HG03469 (cell line): ENCODE measurements at regions not wholly inside any gene's neighbourhood (a gene's known extent, or its start where the extent isn't known, plus 50 kb on each side); places are given as distances from the start of the nearest gene placed in this dataset.

Experiments used
- ATAC-seq: cut with Tn5 transposase; IDR thresholded peaks from one replicate; pipeline ENCODE4 v1.9.1; 2021; ENCODE audit warnings: mild to moderate bottlenecking, moderate library complexity, moderate number of reproducible peaks; ENCODE audit not compliant: unreplicated experiment

DNA sequence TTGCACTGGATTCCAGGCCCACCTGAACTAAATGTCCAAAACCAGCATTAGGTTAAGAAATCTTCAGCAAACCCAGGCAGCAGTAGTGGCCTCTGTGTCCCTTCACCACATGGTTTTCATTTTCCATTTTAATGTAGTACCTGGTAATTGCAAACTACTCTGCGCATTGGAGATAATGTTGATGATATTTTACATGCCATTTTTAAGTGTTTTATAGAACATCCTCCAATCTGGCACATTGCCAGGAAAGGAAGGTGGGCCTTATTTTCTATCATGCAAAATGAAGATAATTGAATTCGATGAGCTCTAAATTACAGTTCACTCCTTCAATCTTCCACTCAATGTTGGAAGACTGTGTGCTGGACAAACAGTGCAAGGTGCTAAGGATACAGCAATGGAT, 89.5 kb downstream of the ZC3H11B start:
- ATAC-seq, result no peak

DNA sequence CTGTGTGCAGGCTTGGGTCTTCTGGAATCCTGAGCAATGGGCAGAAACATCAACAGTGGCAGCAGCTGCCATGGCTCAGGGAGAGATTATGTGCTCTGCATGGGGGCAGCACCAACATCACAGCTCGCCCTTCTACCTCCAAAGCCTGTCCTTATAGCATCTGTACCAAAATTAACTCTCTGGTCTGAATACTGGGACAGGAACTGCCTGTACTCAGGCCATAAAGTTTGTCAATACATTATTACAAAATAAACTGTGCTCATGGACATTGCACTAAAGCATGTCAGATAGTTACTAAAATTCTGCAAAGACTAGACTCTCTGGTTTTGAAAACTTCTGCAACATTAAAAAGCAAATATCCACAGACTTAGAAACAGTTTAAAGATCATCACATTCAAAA, 91.6 kb downstream of the ZC3H11B start:
- ATAC-seq, result no peak

DNA sequence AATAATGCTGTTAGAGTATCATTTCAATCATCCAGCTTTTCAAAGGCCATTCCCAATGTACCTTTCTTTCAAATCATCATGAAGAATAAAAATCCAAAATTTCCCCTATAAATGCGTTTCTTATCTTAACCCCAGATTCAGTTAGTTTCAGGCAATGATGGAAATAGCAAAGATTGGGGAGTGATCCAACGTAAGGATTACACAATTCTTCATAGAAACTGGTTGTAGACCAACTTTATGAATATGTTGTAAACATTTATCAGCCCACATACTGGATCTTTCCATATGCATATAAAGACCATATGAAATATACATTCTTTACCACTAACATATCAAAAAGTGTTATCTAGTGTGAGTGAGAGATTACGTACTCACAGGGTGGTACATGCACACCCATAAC, 92.7 kb downstream of the ZC3H11B start:
- no peak for ATAC-seq

DNA sequence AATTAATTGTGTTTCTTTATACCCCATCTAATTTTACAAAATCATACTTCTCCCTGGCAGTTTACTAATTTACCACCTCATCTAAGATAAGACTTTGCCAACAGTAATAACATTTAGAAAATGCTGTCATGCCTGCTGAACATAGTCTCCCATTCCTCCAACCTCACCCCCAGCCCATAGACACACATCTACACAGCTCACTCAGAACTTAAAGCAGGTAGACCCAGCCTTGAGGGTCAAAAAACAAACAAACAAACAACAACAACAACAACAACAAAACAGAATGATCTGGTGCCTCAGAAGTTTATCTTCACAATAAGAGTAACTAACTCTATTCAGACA, 94.0 kb downstream of the ZC3H11B start:
- no peak for ATAC-seq

DNA sequence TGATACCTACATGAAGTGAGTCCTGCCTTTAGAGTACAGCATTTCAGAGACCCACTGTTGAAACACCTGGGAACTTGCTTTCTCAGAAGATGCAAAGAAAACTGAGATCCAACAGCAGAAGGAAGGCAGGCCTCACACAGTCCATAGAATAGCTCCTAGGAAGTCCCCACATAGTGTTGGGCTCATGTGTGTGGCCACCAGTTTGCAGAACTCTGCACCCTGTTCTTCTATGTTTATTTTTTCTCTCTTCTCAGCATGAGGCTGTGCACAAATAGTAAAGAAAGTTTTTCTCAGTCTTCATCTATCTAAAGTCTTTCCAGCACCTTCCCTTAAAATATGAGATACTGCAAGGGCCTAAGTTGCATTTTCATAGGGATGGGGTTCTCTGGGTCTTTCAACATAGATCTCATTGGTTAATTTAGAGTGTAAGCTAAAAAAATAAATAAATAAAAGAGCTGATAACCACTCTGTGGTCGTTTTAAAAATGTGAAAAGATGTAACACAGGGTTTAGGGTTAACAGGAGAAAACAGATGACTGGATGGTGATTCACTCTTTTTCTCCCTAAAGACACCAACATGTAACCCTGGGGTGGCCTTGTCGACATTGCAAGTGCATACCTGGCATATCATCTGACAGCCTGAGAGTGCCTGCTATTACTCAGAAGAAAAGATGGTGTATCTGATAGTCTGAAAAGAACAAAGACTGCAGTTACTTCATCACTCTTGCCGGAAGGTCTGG, 94.6 kb downstream of the ZC3H11B start:
- no peak for ATAC-seq

DNA sequence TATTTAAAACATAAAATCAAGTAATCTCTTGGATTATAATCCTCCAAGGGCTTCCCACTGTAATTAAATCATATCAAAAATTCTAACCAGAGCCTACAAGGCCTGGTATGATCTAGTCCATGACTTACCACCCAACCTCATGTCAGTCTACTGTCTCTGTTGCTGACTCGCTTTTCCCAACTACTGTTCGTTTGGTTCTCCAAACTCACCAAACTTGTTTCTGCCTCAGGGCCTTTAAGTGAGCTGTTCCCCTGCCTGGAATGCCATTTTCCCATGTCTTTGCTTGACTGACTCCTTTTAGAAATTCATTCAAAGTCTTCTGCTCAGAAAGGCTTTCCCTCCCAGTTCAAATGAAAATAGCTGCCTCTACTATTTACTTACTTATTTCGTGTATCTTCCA, 95.9 kb downstream of the ZC3H11B start:
- ATAC-seq, result no peak

DNA sequence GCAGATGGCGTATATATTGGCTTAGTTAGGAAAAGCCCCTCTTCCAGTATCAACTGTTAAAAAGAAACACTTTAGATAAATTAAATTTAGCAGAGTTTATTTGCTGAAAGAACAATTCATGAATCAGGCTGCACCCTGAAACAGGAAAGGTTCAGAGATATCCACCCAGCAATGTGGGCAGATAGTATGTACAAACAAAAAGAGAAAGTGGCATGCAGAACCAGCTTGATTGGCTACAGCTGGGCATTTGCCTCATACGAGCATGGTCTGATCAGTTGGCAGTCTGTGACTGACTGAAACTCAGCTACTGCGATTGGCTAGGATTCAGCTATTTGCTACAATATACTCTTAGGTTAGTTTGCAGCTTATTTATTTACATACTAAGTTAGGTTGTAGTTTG, 98.2 kb downstream of the ZC3H11B start:
- ATAC-seq, result no peak

DNA sequence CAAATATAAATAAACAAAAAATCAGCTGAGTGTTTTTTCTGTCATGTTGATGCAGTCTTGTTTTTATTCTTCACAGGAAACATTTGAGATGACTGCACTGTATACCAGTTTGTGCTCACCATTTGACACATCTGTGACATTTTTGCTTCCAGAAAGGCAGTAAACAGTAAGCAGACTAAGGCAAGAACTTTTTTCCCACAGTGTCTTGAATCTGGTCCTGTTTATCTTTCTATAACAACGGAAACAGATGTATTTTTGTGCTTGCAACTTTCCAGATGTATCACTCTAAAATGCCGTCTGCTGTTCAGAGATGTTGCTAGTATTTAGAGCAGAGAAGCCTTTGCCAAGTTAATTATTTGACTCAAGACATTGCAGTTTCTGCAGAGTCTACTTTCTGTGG, 105.5 kb downstream of the ZC3H11B start:
- ATAC-seq, result no peak

DNA sequence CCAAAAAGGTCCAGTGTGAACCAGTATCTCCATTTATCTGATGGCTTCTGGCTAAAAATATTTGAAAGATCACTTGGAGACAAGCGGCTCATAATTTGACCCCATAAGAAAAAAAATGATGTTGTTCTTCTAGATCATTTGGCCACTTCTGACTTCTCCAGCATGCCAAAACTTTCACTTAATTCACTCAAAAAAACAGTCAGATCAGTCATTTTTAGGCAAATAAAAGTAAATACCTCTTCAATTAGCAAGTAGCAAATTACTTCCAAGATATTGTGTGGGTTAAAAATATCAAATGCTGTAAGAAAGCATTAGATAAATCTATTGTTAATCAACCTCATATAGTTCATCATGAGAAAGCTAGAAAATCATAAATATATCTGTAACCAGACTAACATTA, 106.0 kb downstream of the ZC3H11B start:
- ATAC-seq, result no peak

DNA sequence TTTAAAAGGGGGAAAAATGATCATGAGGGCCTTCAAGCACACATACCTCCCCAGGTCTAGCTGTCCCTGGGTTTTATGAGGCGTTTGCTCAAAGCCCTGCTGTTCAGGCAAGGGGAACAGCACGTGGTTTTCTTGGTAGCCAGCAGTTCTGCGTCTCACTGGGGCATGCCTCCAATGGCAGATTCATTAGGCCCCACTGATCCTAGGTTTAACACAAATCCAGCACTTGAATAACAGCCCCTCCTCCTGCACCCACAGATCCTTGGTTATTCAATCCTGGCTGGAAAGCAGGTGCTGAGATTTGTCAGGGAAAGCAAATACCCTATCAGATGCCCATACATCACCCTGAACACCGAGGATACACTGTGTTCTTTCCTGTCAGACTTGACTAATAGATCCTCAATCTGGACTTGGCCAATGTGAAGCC, 106.4 kb downstream of the ZC3H11B start:
- no peak for ATAC-seq

DNA sequence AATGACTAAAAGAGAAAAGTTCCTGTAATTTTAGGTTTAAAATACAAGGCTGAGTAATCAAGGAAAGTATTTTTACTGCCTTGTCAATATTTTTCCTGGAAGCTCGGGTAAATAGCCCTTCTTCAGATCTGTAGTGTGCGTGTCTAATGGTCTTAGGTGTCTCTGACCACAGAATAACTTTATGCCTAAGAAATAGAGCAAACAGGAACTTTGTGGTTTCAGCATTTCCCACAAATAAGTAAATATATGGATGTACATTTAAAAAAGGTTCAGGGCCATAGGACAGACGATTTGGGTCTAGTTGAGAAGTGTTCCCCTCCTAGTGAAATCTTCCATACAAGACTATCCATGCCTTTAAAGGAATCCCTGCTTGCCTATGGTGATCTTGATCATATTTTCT, 107.0 kb downstream of the ZC3H11B start:
- no peak for ATAC-seq

DNA sequence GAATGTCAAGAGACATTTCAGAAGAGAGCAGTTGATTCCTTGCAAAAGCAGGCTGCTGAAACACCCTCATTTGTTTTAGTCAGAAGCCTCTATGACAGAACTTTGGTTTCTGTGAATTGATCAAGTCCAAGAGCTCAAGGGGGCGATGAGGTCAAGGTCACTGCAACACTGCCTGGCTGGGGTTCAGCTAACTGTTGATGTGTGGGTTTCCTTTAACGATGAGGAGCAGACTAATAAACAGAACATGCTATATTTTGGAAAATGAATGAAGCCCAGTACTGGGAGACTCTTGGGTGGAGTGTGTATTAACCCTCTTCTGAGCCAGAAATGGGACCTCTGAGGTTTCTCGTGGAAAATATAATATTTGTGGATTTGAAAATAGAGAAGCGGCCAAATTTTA, 109.3 kb downstream of the ZC3H11B start:
- no peak for ATAC-seq

DNA sequence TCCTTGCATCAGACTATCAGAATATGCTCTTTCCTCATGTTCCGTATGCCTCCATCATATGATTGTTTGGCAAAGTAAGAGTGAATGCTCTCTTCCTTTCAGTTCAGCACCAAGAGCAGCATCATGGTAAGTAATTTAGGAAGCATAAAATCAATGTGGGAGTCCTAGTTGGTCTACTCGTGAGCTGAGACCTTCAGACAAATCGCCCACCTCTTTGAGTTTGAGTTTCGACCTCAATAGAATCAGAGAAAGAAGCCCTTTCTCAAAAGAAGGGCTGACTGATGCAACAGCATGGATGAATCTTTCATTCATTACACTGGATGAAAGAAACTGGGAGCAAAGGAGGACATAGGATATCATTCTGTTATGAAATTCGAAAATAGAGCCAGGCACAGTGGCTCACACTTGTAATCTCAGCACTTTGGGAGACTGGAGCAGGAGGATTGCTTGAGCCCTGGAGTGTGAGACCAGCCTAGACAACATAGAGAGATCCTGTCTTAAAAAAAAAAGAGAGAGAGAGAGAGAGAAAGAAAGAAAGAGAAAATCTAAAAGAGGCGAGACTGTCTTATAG, 112.5 kb downstream of the ZC3H11B start:
- ATAC-seq, result no peak

DNA sequence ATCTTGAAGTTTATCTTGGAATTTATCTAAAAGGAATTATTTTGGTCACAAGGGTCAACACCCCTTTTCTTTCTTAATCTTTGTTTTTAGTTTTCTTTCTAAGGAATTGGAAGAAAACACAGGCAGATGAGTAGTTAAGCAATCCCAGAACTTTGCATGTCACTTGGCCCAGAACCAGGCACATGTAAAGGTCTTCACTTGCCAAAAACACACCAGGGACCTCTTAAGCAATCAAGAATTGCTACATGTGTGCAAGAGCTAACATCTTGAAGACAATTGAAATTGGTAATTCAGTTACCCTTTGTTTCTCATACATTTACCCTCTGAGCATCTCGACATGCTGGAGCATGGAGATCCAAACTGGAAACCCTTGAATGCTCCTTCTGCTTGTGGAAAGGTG, 114.2 kb downstream of the ZC3H11B start:
- ATAC-seq, result no peak

DNA sequence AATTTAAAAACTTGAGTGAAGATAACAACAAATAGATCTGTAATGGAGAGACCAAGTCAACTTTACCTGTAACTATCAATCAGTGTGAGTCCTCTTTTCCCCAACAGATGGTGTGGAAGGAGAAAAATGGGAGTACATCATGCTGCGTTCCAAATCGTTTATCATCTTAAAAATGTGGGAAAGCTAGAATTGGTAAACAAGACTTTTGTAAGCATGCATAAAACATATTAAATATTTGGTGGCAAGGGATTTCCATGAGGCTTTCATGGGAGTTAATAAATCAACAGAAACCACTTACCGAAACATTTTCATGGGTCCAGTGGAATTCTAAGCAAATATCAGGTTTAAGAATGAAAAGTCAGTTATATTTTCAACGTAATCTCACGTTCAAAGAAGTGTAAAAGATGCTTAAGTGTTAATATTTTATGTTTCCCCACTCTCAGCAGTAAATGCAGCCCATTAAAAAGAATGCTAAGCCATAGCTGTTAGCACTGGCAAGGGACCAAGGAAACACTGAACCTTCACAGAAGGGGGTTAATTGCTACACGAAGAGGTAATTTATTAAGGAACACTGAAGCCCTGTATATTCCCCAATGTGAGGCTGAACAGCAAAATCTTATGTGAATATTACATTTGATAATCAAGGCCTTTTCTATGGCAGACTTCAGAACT, 117.0 kb downstream of the ZC3H11B start:
- no peak for ATAC-seq

DNA sequence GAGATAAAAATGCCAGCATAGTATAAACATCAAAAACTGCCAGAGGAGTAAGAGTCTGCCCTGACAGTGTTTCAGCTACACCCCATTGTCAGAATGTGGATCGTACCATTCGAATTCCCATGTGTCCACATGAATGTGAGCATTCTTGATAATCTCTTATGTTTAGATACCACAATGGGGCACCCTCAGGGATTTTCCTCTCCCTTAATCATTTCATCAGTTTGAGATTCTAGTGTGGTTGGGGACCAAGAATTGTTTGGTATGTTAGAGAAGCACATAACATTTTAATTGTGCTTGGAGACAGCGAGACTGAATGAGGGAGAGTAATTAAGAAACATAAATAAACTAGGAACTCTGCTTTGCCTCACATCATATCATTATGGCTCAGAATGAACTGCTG, 120.2 kb downstream of the ZC3H11B start:
- no peak for ATAC-seq

DNA sequence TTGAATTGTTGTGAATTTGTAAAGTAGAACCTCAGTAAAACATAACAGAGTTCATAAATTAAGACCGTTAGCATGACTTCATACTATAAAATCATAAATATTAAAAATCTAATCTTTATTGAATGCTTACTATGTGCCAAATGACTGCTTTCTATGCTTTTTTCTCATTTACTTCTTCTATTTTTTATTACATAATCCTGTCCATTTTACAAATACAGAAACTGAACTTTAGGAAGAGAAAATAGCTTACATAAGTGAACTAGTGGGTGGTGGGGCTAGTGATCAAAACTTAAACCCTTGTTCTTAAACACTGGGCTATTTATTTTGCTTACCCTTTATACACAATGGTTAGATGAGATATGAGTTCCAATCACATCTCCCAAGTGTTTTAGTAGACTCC, 122.3 kb downstream of the ZC3H11B start:
- no peak for ATAC-seq

DNA sequence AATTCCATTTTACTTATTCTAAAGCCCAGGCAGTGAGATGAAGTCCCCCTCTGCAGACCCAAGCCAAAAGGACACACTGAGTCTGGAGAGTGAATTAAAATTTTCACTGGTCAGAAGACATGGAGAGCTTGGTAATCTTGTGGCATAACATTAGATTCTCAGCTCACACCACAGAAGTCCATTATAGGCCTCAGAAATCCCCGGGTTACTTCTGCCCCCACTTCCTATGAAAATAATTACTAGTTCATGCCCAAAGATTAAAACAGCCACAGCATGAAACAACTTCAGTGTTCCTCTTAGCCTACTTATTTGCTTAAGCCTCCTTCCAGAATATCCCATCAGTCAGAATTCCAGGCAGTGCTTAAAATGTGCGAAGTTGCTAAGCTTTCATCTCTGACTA, 123.3 kb downstream of the ZC3H11B start:
- ATAC-seq, result no peak

DNA sequence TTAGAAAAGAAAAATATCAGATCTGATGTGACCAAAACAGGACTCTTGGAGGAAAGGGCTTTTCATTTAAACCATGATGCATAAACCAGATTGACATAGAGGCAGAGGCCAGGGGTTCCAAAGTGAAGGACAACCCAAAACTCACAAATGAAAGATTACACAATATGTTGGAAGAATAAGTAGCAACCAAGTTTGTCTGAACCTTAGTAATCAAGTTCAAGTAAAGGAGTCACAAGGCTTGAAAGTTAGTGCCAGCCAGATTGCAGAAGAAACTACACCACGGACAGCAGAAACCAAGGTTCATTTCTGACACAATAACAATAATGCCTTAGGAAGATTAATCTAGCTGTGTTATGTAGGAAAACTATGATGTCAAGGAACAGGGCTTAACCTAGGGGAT, 124.6 kb downstream of the ZC3H11B start:
- ATAC-seq, result no peak

DNA sequence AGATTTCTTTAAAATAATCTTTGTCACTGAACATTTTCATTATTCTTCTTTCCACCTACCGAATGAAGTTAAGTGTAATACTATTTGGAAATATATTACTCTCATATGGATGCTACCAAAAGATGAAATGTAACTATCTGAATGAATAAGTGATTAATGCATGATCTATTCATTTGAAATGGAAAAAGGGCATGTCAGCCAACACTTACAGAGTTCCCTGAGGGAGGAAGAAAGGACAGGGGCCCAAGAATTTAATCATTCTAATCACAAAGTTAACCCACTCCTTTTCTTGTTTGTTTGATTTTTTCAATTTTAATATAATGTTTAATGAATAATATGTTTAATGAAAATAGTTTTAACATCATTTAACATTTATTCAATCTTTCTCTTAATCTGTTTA, 129.4 kb downstream of the ZC3H11B start:
- no peak for ATAC-seq

DNA sequence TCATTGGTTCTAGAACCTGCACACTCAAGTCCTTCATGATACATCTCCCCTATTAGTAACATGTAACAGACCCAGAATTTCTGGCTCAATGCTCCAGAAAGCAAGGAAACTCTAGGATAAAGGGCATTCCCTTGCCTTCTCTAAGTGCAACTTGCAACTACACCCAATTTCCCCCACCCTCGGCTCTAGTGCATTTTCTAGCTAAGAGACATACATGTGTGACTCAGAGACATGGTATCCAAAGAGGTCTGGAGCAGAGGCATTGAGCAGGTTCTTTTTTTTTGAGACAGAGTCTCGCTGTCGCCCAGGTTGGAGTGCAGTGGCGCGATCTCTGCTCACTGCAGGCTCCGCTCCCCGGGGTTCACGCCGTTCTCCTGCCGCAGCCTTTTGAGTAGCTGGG, 132.9 kb downstream of the ZC3H11B start:
- ATAC-seq, result no peak

DNA sequence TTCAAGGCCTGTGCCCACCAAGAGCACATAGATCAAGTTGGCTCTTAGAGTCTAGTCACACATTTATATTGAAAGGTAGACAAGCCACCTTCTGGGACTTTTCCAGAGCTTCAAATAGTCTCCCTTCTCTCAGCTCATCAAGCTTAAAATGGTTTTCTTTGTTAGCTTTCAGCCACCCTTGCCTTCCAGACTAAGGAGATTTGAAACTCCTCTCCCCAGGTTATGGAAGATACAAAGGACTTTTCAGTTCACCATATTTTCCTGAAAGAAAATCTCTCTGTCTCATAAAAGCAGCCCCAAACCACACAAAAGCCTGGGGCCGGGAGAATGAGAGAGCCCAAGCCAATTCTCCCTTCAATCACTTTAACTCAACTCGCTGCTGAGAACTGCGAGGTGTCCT, 134.1 kb downstream of the ZC3H11B start:
- no peak for ATAC-seq

DNA sequence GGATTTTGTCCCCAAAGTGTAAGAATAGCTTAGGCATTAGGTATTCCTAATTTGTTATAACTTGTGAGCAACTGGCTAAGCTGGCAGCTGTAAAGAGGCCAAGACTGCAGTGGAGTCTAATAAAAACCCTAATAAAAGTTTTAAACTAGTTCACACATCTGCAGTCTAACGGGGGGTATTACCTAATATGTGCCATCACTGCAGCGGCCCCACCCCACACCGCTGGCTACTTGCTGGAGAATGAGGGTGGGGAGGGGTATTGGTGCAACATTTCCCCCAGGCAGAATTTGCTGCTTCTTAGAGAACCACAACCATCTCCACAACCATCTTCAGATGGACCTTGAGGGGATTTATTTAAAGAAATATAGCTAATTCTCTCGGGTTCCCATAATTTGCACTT, 135.0 kb downstream of the ZC3H11B start:
- no peak for ATAC-seq
